GM18520 (cell line): ENCODE measurements at regions not wholly inside any gene's neighbourhood (a gene's known extent, or its start where the extent isn't known, plus 50 kb on each side); places are given as distances from the start of the nearest gene placed in this dataset.

Experiments
- ATAC-seq: cut with Tn5 transposase; IDR thresholded peaks from one replicate; pipeline ENCODE4 v1.9.1; 2021; ENCODE audit not compliant: unreplicated experiment

DNA sequence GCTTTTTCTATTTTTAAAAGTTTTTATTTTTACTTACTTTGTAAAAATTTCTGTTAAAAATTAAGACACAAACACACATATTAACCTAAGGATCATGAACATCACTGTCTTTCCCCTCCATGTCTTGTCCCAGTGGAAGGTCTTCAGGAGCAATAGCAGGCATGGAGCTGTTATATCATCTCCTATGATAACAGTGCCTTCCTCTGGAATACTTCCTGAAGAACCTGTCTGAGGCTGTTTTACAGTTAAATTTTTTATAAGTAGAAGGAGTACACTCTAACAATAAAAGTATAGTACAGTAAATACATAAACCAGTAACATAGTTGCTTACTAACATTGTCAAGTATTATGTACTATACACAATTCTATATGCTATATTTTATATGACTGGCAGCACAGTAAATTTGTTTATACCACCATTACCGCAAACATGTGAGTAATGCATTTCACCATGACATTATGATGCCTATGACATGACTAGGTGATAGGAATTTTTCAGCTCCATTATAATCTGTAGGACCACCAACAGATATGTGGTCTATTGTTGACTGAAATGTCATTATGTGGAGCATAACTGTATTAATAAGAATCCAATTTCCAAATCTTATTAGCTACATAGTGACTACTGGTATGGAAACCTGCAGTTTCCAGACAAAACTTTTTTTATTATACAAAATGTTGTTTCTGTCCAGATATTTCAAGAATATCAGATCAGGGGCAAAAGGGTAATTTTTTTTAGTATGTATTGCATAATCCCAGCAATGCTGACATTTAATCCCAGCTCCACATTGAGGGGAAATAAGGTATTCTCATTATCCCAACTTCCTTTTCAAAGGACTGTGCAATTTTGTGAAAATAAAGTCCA is 337.2 kb upstream of the SLC39A10 start:
- ATAC-seq, result no peak

DNA sequence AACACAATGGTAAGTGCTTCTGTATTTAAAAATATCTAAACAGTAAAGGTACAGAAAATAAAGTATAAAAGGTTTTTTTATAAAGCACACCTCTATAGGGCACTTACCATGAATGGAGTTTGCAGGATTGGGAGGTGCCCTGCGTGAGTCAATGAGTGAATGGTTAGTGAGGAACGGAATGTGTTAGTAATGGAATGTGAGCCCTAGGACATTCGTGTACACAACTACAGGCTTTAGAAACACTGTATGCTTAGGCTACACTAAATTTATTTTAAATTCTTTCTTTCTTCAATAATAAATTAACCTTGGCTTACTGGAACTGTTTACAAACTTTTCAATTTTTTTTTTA is 337.9 kb upstream of the SLC39A10 start:
- ATAC-seq, result no peak

DNA sequence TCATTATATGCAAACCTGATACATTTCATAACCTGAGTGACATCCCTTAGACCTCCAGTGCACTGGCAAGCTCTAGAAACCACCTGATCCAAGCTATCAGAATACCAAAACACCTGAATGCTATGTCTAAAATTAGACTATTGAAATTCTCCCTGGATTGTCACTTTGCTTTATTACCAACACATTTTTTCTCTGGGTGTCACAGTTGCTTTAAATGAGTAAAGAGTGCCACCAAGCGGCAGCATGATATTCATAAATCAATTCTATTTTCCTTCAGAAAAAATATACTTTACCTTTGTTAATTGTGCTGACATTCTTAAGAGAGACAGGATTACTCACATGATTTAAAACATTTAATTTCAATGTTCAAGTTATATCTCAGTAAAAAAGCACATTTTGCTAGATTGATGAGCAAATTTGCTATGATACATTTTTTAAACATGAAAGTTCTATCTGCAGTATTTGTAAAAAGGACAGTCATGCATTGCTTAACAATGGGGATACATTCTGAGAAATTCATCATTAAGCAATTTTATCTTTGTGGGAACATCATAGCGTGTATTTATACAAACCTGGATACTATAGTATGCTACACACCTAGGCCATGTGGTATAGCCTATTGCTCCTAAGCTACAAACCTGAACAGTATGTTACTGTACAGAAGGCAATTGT is 338.4 kb upstream of the SLC39A10 start:
- ATAC-seq, result no peak

DNA sequence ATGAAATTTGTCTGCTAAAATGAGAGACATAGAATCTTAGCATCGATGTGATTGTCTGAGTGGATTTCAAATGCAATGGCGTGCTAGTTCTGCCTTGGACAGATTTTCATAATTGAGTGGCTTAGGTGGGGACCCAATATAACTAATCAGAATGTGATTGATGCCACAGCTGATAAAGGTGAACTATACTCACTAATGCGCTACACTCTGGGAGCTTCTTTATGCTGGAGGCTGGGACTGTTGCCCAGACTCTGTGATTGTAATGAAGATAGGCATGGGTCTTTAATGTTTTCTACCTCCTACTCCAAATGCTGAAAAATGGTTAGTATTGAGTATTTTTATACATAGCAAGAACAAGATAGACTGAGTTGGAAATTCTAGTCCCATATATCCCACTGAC is 339.5 kb upstream of the SLC39A10 start:
- ATAC-seq, result no peak

DNA sequence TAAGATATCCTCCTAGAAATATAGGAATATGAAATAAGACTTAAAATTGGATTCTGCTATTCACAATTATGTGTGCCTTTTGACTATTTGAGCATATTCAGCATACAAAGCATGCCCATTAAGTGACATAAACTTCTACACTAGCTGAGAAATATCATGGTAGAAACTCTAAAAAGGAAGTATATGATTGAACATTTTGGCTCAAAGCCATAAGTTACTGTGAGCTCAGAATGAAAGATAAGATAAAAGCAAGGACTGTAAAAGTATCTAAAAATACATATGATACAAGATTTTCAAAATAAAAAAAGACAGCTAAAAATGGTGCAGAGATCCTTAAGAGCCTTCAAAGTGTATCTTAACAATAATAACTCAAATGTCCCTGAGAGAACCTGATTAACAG is 340.5 kb upstream of the SLC39A10 start:
- ATAC-seq, result no peak

DNA sequence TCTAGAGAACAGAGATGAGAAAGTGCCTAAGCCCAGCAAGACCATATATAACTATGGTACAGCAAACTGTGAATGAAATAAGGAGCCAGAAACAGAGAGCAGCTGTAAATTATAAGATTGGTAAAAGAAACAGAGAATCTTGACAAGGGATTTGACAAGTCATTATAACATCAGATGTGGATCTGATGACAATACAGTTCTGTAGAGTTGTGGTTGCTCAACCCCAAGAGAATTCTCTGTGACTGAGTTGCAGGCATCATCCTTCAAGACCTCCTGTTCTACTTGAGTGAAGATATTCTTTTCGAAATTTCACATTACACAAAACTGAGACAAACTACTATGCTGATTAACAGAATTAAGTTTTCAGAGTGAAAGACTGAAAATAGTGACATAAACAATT is 343.1 kb upstream of the SLC39A10 start:
- ATAC-seq, result no peak

DNA sequence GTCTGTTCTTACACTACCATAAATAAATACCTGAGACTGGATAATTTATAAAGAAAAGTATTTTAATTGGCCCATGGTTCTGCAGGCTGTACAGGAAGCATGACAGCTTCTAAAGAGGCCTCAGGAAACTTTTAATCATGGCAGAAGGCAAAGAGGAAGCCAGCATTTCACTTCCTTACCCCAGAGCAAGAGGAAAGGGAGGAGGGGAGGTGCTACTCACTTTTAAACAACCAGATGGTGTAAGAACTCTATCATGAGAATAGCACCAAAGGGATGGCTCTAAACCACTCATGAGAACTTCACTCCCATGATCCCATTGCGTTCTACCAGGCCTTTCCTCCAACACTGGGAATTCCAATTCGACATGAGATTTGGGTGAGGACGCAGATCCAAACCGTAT is 344.4 kb upstream of the SLC39A10 start:
- ATAC-seq, result no peak

DNA sequence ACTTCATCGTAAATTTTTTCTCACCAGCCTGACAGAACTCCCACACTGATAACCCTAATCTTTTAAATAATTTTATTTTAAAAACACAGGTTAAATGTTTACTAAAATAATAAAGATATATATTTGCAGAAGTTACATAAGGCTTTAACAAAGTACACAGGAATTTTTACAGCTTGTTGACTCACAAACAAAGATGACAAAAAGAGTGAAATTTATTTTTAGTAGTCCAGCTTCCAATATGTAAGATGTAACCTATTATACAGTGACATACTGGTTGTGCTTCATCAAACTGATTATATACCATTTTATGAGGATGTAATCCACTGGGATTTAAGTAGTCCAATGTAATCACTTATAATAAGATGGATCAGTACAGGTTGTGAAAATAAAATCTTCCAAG is 348.9 kb upstream of the SLC39A10 start:
- ATAC-seq, result no peak

DNA sequence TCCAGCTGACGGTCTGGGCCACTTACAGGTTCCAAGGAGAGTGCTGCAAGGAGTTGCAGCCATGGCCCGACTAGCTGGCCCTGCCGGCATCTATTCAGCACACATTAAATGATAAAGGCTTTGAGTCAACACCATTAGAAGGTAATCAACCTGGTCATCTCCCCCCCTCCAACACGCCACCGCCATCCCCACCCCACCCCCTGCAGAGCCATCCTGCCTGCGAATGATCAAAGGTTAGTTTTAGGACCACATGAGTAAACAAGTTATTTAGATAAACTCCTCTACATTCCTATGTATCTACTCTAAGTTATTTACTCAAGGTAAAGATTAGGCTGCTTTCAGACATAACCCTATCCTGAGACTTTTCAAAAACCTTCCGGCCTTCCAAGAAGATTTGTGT is 349.3 kb upstream of the SLC39A10 start:
- ATAC-seq, result no peak

DNA sequence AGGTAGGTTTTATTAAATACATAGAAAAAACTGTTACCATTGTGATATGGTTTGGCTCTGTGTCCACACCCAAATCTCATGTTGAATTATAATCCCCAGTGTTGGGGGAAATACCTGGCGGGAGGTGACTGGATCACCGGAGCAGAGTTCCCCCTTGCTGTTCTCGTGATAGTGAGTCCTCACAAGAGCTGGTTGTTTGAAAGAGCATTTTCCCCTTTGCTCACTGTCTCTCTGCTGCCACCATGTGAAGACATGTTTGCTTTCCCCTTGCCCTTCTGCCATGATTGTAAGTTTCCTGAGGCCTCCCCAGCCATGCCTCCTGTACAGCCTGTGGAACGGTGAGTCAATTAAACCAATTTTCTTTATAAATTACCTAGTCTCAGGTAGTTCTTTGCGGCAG is 352.7 kb upstream of the SLC39A10 start:
- no peak for ATAC-seq

DNA sequence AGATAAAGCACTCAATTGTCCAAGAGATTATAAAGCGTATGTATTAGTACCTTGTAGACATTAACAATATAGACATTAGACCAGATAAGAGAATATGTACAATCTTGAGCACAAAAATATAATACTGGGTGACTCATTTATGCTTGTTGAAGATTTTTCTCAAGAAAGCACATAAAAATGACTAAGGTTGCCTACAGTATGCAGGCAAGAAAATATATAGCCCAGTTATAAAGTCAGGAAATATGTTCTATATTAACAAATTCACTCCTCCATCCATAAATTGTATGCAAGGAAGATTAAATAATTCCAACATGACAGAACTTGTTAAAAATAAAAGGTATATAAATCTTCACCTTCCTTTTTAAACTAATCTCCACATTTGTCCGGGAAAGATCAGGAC is 356.4 kb upstream of the SLC39A10 start:
- ATAC-seq, result no peak

DNA sequence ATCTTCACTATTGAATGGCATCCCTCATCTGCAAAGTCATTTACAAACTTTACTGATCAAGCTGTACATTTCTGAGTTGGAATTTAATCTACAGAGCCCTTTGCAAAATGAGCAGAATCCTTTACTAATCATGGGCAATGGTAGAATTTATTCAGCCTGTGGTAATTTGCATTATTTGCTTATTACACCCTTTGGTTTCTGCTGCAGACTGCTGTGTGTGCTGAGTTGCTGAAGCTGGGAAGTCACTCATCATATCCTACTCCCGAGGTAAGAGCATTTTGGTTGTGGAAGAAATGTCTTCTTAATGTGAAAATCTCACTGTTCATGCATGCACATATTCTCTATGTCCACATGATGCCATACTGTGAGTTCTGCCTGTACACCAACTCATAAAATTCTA is 357.4 kb upstream of the SLC39A10 start:
- no peak for ATAC-seq

DNA sequence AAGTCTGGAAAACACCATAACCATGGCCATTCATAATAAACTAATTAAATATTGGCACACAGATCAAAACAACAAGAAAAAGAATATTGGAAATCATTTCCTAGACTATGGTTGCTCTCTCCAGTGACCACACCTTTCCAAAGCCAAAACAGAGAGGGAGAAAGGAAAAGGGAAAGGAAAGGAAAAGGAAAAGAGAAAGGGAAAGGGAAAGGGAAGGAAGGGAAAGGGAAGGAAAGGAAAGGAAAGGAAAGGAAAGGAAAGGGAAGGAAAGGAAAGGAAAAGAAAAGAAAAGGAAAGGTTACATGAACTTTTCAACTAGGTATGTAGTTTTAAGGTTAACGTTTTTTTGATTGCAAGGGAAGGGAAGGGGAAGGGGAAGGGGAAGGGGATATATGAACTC is 360.5 kb upstream of the SLC39A10 start:
- no peak for ATAC-seq

DNA sequence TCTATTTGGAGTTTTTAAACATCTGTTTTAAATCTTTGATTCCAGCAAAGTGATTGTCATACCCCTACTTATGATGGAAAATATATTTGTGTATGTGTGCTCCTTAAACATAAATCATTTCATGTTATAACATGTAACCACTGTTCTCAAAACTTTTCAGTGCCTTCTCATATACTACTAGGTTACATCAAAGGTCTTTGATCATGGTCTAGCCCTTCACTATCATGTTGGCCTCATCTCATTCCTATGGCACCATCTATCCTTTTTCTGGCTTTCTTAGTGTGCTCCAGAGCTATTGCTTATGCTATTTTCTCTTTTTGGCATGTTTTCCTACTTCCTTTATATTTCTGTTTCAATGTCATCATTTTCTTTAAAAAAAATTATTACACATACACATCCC is 367.9 kb upstream of the SLC39A10 start:
- ATAC-seq, result no peak

DNA sequence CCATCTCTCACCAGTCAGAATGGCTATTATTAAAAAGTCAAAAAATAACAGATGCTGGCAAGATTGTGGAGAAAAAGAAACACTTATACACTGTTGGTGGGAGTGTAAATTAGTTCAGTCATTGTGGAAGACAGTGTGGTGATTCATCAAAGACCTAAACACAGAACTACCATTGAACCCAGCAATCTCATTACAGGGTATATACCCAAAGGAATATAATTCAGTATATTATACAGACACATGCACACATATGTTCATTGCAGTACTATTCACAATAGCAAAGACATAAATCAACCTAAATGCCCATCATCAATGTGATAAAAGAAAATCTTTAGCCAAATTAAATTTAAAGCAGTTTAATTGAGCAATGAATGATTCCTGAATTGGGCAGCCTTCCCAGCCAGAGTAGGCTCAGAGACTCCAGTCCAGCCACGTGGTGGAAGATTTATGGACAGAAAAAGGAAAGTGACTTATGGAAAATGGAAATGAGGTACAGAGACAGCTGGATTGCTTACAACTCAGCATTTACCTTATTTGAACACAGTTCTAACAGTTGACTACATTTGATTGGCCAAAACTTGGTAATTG is 377.1 kb upstream of the SLC39A10 start:
- ATAC-seq, result no peak

DNA sequence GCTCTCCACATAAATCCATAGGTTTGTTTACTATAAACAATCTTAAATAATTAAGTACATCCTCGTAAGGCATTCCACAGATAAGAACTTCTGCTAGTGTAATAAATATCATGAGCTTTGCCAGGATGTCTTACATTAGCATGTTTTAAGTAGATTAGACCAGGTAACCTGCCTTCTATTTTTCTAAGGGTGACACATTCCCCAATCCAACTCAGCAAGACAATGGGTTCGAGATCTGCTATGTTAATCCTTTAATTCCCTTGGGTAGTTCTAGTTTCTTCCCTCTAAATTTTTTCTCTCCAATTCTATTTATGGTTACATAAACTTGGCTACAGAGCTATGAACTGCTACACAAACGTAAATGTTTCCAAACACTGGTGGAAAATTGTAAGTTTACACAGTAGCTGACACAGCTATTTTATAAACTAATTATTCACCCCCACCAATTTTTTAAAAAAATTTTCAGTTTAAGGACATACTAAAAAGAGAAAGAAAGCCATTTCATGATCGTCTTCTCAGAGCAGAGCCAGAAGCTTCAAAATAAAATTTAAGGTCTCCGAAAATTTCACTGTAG is 386.5 kb upstream of the SLC39A10 start:
- no peak for ATAC-seq

DNA sequence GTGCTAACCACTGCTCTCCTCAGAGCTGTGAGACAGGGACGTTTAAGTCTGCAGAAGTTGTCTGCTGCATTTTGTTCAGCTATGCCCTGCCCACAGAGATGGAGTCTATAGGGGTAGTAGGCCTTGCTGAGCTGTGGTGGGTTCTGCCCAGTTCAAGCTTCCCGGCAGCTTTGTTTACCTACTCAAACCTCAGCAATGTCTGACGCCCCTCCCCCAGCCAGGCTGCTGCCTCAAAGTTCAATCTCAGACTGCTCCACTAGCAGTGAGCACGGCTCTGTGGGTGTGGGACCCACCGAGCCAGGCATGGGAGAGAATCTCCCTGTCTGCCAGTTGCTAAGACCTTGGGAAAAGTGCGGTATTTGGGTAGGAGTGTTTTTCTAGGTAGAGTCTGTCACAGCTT is 387.8 kb upstream of the SLC39A10 start:
- ATAC-seq, result no peak

DNA sequence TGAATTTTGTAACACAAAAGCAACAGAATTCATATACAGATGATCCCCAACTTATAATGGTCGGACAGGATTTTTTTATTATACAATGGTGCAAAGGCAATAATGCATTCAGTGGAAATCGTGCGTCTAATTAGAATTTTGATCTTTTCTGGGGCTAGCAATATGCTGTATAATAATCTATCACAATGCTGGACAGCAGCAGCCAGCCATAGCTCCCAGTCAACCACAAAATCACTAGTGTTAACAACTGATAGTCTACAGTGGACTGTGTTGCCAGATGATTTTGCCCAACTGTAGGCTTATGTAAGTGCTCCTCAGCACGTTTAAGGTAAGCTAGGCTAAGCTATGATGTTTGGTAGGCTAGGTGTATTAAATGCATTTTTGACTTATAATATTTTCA is 399.0 kb upstream of the SLC39A10 start:
- no peak for ATAC-seq

DNA sequence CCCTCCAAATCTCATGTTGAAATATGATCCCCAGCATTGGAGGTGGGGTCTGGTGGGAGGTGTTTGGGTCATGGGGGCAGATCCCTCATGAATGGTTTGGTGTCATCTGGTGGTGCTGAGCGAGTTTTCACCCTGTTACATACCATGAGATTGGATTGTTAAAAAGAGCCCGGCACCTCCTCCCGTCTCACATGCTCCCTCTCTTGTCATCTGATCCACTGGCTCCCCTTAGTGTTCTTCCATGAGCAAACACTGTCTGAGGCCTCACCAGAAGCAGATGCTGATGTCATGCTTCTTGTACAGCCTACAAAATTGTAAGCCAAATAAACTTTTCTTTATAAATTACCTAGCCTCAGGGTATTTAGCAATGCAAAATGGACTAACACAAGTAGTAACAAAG is 405.0 kb upstream of the SLC39A10 start:
- no peak for ATAC-seq

DNA sequence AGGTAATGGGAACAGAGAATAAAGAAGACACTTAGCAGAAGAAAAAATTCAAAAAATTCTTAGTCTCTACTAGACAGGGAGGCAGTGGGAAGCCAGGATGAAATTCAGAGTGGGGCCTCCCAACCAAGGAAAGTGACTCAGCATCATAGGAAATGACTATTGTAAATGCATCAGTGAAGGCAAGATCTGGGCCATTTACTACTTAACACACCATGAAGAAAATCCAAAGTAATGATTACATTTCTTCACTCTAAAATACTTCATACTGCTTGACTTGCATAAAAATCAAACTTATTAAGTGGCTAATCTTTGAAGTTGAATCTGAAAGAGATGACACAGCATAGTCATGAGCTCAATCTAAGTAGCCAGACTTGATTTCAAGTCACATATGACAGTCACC is 405.8 kb upstream of the SLC39A10 start:
- ATAC-seq, result no peak

DNA sequence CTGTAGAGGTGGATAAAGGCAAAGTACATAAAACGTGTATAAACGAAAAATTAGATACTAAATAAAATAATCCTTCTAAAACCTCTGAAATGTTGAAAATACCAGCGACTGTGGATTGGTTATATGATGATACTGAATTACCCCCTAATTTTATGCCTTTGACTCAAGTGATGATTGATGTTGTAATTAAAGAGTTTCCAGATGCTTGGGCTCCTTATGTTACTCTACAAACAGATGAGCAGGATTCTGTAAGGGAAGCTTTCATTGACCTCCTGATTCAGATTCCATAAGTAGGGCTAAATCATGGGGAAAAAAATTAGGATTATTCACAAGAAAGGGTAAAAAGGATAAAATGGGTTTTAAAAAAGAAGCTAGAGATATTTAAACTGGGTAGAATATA is 418.2 kb upstream of the SLC39A10 start:
- ATAC-seq, result no peak

DNA sequence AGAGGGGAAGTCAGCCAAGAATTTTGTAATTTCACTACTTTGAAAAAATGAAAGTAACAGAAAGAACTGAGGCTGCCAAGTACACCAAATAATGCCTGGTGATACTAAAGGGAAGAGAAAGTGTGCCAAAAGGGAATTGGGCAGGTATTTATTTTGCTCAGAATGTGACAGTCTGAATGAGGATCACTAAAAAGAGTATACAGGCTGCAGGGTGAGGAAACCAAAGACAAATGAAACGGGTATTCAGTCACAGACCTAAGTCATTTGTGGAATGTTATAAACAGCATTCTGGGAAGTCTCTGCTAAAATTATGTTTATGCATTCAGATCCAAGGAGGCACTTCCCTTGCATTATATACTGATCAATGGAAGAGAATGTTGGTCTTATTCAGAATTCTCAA is 418.6 kb upstream of the SLC39A10 start:
- no peak for ATAC-seq
